ENCODE measurements at regions not wholly inside any gene's neighbourhood (a gene's known extent, or its start where the extent isn't known, plus 50 kb on each side); places are given as distances from the start of the nearest gene placed in this dataset.

DNA sequence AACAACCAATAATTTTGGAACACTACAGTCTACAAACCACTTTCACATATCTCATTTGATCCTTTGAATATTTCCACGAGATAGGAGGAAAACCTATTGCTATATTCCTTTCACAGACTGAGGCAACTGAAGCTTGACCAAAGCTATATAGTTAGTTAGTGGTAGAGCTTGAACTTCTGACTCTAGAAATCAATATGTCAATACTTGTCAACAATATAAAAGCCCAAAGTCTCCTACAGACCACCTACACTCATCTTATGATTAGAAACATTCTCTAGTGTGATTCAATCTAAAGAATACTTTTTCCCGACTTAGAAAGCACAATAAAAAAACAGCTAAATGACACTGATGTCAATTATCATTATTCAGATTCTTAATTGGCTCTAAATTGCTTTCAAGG is 139.4 kb downstream of the RPS29 start:
- TF ChIP-seq, protein P1, sequence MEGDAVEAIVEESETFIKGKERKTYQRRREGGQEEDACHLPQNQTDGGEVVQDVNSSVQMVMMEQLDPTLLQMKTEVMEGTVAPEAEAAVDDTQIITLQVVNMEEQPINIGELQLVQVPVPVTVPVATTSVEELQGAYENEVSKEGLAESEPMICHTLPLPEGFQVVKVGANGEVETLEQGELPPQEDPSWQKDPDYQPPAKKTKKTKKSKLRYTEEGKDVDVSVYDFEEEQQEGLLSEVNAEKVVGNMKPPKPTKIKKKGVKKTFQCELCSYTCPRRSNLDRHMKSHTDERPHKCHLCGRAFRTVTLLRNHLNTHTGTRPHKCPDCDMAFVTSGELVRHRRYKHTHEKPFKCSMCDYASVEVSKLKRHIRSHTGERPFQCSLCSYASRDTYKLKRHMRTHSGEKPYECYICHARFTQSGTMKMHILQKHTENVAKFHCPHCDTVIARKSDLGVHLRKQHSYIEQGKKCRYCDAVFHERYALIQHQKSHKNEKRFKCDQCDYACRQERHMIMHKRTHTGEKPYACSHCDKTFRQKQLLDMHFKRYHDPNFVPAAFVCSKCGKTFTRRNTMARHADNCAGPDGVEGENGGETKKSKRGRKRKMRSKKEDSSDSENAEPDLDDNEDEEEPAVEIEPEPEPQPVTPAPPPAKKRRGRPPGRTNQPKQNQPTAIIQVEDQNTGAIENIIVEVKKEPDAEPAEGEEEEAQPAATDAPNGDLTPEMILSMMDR (optimal IDR thresholded peaks at IDR 0.05 in 1 of 3, IDR thresholded peaks at IDR 0.05 in 1 of 3, conservative IDR thresholded peaks at IDR 0.05 in 1 of 3; ENCODE audit: extremely low read depth in 1 of 3, insufficient read depth in 2 of 3, low read length in 3 of 3): no peak
- no peak for TF ChIP-seq EZH2 (IDR thresholded peaks at IDR 0.05; ENCODE audit: low read length)
